ENCODE measurements at regions not wholly inside any gene's neighbourhood (a gene's known extent, or its start where the extent isn't known, plus 50 kb on each side); places are given as distances from the start of the nearest gene placed in this dataset.
"Not testable (repeated sequence)": the region's sequence is repeated elsewhere in the genome, so short reads cannot be mapped to it uniquely, and the experiment has no call there.

DNA sequence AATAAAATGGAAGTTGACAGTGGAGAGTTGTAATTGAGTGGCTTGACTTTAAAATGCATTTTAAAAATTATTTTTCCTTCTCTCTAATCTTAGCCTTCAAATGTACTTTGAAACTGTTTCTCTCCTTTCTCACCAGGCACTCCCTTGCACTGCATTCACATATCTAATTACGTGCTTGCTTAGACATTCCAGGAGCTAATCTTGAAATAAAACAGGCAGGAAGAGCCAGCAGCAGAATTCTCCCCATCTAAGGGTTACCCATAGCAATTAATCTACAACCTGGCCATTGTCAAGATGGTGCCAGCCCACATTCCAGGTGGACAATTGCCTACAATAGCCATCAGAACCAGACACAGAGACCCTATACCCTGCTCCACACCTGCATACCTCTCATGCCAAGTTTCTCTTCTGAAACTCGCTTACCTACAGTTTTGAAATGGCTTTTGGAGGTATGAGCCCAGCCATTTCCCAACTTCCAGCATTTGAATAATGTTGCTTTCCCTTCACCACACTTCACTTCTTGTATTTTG is 167.6 kb upstream of the GJE1 start:
- in situ Hi-C loops (cut with HindIII; ENCODE audit: low pct_unique_long_range_greater_than_20kb, low sequenced_read_pairs), result no loop called here
- no peak for TF ChIP-seq JUND (IDR thresholded peaks at IDR 0.05; ENCODE audit: low read depth)
- DNase-seq (ENCODE audit: low read depth in 1 of 2, low spot score in 1 of 2), result no peak

DNA sequence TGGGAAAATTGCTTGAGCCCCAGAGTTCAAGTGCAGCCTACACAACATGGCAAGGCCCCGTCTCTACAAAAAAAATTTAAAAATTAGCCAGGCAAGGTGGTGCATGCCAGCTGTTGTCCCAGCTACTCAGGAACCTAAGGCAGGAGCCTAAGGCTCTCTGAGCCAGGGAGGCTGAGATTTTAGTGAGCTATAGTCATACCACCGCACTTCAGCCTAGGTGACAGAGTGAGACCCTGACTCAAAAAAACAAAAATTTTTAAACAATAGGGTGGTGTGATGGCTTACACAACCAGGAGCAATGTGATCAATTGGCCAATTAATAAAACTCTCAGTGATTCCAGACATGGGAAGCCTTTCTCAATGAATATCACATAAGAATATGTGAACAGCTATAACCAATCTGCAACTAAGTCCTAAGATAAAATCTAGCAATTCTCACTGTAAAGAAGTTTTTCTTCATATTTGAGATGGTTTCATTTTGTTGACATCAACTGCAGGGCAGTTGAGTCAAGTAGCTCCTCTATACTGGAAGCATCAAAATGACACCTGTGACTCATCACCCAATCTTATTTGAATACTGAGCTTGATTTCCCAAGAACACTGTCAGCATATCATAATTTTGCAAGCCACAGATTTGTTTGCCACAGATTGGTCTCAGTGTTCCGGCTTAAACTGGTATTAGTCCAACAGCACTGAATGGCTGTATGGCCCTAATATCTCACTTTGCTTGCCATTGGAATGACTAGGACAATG is 169.0 kb upstream of the GJE1 start:
- no peak for TF ChIP-seq JUND (IDR thresholded peaks at IDR 0.05; ENCODE audit: low read depth)
- in situ Hi-C loops (cut with HindIII; ENCODE audit: low pct_unique_long_range_greater_than_20kb, low sequenced_read_pairs), result no loop called here
- no peak for DNase-seq (ENCODE audit: low read depth in 1 of 2, low spot score in 1 of 2)

DNA sequence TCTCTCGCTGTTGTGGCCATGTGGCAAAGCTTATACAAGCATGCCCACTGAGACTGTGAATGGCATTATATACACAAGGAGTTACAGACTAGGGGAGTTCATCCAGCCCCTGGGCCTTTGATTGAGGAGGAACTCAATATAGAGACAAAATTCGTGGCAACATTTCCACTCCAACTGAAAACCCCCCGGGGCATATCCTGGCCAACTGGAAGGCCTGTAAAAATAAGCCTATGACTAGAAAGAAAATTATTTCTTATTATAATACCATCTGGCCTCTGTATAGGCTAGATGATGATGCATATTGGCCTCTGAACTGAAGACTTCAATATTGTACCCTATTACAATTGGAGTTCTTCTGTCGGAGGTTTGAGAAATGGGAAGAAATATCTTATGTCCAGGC is 175.5 kb upstream of the GJE1 start:
- no peak for TF ChIP-seq JUND (IDR thresholded peaks at IDR 0.05; ENCODE audit: low read depth)
- DNase-seq (ENCODE audit: low read depth in 1 of 2, low spot score in 1 of 2), result no peak
- in situ Hi-C loops (cut with HindIII; ENCODE audit: low pct_unique_long_range_greater_than_20kb, low sequenced_read_pairs), result no loop called here

DNA sequence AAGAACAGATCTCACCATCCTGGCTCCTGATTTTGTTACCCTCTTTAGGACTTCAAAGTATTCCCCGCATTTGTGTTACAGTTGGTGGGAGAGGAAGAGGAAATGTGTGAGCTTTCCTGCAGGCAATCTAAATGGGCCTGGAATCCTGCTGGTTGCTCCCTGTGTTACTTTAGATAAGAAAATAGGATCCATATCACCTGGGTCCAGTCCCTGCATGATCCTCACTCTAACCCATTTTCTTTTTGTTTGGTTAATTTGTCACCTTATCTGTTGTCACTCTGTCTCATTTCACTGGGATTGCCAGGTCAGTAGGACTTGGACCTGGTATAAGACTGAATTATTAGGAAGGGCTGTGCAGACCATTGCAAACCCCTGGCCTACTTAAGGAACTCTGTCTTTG is 175.9 kb upstream of the GJE1 start:
- no peak for DNase-seq (ENCODE audit: low read depth in 1 of 2, low spot score in 1 of 2)
- no peak for TF ChIP-seq JUND (IDR thresholded peaks at IDR 0.05; ENCODE audit: low read depth)
- in situ Hi-C loops (cut with HindIII; ENCODE audit: low pct_unique_long_range_greater_than_20kb, low sequenced_read_pairs), result no loop called here

DNA sequence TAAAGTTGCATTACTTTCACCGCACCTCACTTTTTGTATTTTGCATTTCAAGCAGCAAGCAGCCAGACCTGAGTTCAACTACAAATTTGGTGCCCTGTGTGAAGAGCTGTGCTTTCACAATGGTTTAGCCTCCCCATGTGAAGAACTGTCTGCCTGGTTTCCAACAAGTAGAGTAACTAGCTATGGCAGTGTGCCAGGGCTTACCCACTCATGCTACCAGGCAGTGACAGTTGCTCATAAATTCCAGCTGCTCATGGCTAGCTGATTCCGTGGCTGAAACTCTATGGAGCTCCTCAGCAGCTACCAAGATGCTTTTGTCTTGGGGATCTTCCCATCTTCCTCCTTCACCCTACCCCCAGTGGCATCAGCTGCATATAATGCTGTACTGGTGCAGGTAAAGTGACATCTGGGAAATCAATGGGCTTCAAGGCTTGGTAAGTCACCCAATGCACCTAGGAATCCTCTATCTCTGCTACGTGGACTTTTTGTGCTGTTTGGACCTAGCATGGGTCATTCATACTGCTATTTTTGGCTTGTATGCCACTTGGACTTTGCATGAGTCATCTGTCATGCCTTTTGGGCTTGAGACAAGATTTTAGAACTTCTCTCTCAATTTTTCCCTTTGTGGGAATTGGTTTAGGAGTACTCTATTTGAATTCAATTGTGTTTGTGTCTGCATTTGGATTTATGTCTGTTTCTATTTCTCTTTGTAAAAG is 176.5 kb upstream of the GJE1 start:
- in situ Hi-C loops (cut with HindIII; ENCODE audit: low pct_unique_long_range_greater_than_20kb, low sequenced_read_pairs), result no loop called here
- no peak for DNase-seq (ENCODE audit: low read depth in 1 of 2, low spot score in 1 of 2)
- no peak for TF ChIP-seq JUND (IDR thresholded peaks at IDR 0.05; ENCODE audit: low read depth)

DNA sequence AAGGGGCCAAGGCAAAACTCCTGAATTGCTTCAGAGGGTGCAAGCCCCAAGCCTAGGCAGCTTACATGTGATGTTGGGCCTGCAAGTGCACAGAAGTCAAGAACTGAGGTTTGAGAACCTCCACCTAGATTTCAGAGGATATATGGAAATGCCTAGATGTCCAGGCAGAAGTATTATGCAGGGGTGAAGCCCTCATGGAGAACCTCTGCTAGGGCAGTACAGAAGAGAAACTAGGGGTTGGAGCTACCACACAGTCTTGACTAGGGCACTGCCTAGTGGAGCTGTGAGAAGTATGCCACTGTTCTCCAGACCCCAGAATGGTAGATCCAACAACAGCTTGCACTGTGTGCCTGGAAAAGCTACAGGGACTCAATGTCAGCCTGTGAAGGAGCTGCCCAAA is 179.7 kb upstream of the GJE1 start:
- TF ChIP-seq JUND (IDR thresholded peaks at IDR 0.05; ENCODE audit: low read depth), result no peak
- in situ Hi-C loops (cut with HindIII; ENCODE audit: low pct_unique_long_range_greater_than_20kb, low sequenced_read_pairs), result no loop called here
- no peak for DNase-seq (ENCODE audit: low read depth in 1 of 2, low spot score in 1 of 2)

DNA sequence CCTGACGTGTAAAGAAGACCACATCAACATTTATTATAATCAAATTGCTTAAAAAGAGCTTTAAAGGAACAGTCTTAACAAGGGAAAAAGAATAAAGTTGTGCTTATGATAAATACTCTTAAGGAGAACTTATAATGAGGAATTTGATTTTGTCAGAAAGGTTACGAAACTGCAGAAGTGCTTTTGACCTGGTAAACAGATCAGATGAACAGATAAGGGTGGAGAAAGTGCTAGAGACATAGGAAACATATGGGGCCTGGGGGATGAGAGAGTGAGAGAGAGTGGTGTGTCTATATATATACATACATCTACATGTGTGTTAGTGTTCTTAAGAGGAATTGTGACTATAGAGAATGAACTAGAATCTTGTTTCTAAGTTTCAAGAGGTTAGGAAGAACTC is 186.2 kb upstream of the GJE1 start:
- no peak for DNase-seq (ENCODE audit: low read depth in 1 of 2, low spot score in 1 of 2)
- in situ Hi-C loops (cut with HindIII; ENCODE audit: low pct_unique_long_range_greater_than_20kb, low sequenced_read_pairs), result no loop called here
- no peak for TF ChIP-seq JUND (IDR thresholded peaks at IDR 0.05; ENCODE audit: low read depth)

DNA sequence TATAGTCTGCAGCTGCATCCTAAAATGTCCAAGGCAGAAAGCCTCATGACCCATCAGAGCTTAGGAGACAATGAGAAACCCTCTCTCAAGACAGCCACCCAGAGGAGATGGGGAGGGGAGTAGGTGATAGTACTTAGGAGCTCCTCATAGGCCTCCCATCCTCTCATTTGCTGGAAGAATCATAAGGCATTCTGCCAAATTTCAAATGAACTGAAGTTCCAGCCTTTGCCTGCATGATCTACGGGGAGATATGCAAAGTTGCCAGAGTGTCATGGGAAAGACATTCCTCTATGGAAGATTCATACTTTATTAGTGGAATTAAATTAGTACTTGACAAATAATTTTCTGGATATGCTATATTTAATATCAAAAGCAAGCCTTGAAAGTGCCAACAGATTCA is 194.1 kb upstream of the GJE1 start:
- TF ChIP-seq JUND (IDR thresholded peaks at IDR 0.05; ENCODE audit: low read depth), result no peak

DNA sequence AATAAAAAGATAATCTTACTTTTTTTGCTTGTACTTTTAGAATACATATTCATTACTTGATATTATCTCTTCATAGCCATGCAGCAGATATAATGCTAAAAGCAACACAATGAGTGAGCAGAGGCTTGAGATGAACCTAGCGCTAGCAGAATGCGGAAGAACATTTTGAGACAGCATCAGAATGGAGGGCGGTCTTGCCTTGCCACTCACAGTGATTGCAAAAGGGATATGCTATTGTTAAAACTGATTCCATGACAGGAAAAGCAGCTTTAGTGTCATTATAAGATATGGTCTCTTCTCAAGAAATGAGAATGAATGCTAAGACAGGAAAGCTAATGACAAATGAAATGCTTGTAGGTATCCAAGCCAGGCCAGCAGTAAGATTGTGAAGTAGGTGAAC is 200.0 kb upstream of the GJE1 start:
- in situ Hi-C loops (cut with HindIII; ENCODE audit: low pct_unique_long_range_greater_than_20kb, low sequenced_read_pairs), result no loop called here
- TF ChIP-seq JUND (IDR thresholded peaks at IDR 0.05; ENCODE audit: low read depth), result no peak
- no peak for DNase-seq (ENCODE audit: low read depth in 1 of 2, low spot score in 1 of 2)

More for the DNA sequence above, 194.1 kb upstream of the GJE1 start:
- no peak for DNase-seq (ENCODE audit: low read depth in 1 of 2, low spot score in 1 of 2)
- in situ Hi-C loops (cut with HindIII; ENCODE audit: low pct_unique_long_range_greater_than_20kb, low sequenced_read_pairs), result no loop called here

DNA sequence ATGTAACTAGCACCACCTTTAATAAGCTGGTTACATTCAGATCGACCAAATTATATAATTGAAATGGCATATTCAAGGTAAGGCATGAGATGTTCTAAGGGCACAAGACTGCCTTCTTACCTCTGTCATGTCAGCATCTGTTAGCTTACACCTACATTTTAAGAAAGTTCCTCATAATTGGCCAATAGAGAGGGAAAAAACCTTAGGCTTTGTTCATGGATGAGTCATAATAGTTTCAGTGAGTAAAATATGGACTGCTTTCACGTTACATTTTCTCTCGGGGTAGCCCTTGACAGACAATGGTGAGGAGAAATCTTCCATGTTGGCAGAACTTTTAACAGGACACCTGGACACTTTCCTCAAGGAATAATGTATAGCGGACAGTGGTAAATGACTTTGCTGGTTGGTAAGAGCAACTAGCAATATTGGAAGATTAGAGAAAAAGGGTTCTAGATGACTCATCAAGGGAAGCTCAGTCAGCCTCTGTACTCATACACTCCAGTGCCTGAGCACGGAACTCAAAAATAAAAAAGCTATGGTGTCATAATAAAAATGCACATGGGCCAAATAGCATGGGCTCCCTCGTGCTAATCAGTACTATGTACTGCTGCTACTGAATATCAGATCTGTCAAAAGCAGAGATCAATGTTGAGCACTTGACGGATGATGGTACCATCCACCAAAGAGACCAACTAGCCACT is 206.4 kb upstream of the GJE1 start:
- DNase-seq (ENCODE audit: low read depth in 1 of 2, low spot score in 1 of 2); in situ Hi-C loops (cut with HindIII; ENCODE audit: low pct_unique_long_range_greater_than_20kb, low sequenced_read_pairs): not testable (repeated sequence)

DNA sequence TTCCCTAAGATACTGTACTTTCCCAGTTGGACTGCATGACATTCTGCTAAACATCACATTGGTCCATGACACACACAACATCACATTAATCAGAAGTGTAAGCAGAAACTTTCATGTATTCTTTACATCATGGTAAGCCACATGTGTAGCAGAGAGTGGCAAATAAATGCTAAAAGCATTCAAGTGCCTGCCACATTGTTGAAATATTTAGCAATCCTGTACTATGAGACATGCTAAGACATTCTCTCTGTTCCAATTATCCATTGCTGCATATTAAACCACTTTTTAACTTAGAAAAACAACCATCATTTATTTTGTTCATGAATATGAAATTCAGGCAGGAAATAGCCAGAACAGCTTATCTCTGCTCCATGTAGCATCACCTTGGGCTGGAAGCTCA is 207.7 kb upstream of the GJE1 start:
- no peak for TF ChIP-seq JUND (IDR thresholded peaks at IDR 0.05; ENCODE audit: low read depth)
- DNase-seq (ENCODE audit: low read depth in 1 of 2, low spot score in 1 of 2), result no peak
- in situ Hi-C loops (cut with HindIII; ENCODE audit: low pct_unique_long_range_greater_than_20kb, low sequenced_read_pairs), result no loop called here

DNA sequence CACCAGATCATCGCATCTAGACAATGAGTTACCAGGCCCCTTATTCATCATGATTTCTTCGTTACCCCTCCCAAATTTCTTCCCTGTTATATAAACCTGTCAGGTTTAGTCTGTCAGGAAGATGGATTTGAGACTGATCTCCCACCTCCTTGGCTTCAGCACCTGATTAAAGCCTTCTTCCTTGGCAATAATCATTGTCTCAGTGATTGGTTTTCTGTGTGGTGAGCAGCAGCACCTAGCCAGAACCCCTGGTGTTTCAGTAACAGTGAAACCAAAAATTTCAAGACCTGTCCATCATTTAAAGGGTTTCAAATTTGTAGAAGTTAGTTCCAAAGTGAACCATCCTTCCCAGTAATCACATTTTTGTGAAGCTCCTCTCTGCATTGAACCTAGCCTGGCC is 209.8 kb upstream of the GJE1 start:
- no peak for TF ChIP-seq JUND (IDR thresholded peaks at IDR 0.05; ENCODE audit: low read depth)
- DNase-seq (ENCODE audit: low read depth in 1 of 2, low spot score in 1 of 2), result no peak
- in situ Hi-C loops (cut with HindIII; ENCODE audit: low pct_unique_long_range_greater_than_20kb, low sequenced_read_pairs), result no loop called here

DNA sequence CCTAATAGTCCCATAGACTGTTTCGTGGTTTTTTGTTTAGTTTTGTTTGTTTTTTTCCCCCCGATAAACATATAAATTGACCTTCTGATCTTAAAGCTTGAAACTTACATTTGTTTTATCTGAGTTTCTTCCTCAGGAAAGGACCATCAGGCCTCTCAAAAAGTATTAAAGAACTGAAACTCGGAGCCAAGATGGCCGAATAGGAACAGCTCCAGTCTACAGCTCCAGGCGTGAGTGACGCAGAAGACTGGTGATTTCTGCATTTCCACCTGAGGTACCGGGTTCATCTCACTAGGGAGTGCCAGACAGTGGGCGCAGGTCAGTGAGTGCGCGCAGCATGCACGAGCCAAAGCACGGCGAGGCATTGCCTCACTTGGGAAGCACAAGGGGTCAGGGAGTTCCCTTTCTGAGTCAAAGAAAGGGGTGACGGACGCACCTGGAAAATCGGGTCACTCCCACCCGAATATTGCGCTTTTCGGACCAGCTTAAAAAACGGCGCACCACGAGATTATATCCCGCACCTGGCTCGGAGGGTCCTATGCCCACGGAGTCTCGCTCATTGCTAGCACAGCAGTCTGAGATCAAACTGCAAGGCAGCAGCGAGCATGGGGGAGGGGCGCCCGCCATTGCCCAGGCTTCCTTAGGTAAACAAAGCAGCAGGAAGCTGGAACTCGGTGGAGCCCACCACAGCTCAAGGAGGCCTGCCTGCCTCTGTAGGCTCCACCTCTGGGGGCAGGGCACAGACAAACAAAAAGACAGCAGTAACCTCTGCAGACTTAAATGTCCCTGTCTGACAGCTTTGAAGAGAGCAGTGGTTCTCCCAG is 215.8 kb upstream of the GJE1 start:
- in situ Hi-C loops (cut with HindIII; ENCODE audit: low pct_unique_long_range_greater_than_20kb, low sequenced_read_pairs); DNase-seq (ENCODE audit: low read depth in 1 of 2, low spot score in 1 of 2): not testable (repeated sequence)

Measured in T47D (cell line).